ENCODE measurements at regions not wholly inside any gene's neighbourhood (a gene's known extent, or its start where the extent isn't known, plus 50 kb on each side); places are given as distances from the start of the nearest gene placed in this dataset.

GRCh38 chr1:234936612-234937389 lies 191.8 kb downstream of the TOMM20 start:
- H3K36me3 ChIP-seq (ENCODE audit: control insufficient read depth, insufficient read depth, low read length), result no peaks in the 10 kb centered on the region
- H3K4me1 ChIP-seq (ENCODE audit: control insufficient read depth, insufficient read depth, low read length), result peaks cover 20% of the 10 kb centered on the region
- H3K9me3 ChIP-seq (ENCODE audit: control insufficient read depth, low read length), result no peaks in the 10 kb centered on the region
- H3K27me3 ChIP-seq (ENCODE audit: control insufficient read depth, insufficient read depth, low read length), result no peaks in the 10 kb centered on the region
- H3K4me3 ChIP-seq (ENCODE audit: low read length), result no peak overlapping the region
- no peak overlapping the region for H3K9ac ChIP-seq (ENCODE audit: low read length)

GRCh38 chr1:234934611-234935033 lies 194.0 kb downstream of the TOMM20 start:
- Histone ChIP-seq H3K36me3 (ENCODE audit: control insufficient read depth, insufficient read depth, low read length) (no peaks in the 10 kb centered on the region), H3K4me1 (ENCODE audit: control insufficient read depth, insufficient read depth, low read length) (peaks cover 20% of the 10 kb centered on the region), H3K9me3 (ENCODE audit: control insufficient read depth, low read length) (no peaks in the 10 kb centered on the region), H3K27me3 (ENCODE audit: control insufficient read depth, insufficient read depth, low read length) (no peaks in the 10 kb centered on the region), H3K9ac (ENCODE audit: low read length) (no peak overlapping the region), H3K4me3 (ENCODE audit: low read length) (no peak overlapping the region)

- Histone ChIP-seq H3K4me3 (ENCODE audit: low read length) (no peak overlapping the region), H3K9me3 (ENCODE audit: control insufficient read depth, low read length) (no peaks in the 10 kb centered on the region), H3K4me1 (ENCODE audit: control insufficient read depth, insufficient read depth, low read length) (peaks cover 20% of the 10 kb centered on the region), H3K9ac (ENCODE audit: low read length) (no peak overlapping the region), H3K27me3 (ENCODE audit: control insufficient read depth, insufficient read depth, low read length) (no peaks in the 10 kb centered on the region), H3K36me3 (ENCODE audit: control insufficient read depth, insufficient read depth, low read length) (no peaks in the 10 kb centered on the region)
Measured at GRCh38 chr1:234933475-234933874, 195.2 kb downstream of the TOMM20 start.

- Histone ChIP-seq H3K9me3 (ENCODE audit: control insufficient read depth, low read length) (no peaks in the 10 kb centered on the region), H3K36me3 (ENCODE audit: control insufficient read depth, insufficient read depth, low read length) (no peaks in the 10 kb centered on the region), H3K9ac (ENCODE audit: low read length) (no peak overlapping the region), H3K27me3 (ENCODE audit: control insufficient read depth, insufficient read depth, low read length) (no peaks in the 10 kb centered on the region), H3K4me1 (ENCODE audit: control insufficient read depth, insufficient read depth, low read length) (peaks cover 20% of the 10 kb centered on the region), H3K4me3 (ENCODE audit: low read length) (no peak overlapping the region)
Measured at GRCh38 chr1:234932511-234933430, 195.9 kb downstream of the TOMM20 start.

- H3K9ac ChIP-seq (ENCODE audit: low read length), result no peak overlapping the region
Measured at GRCh38 chr1:234932106-234932505, 196.5 kb downstream of the TOMM20 start.

GRCh38 chr1:234931404-234931973 lies 197.1 kb downstream of the TOMM20 start:
- H3K4me3 ChIP-seq (ENCODE audit: low read length), result no peak overlapping the region
- no peak overlapping the region for H3K9ac ChIP-seq (ENCODE audit: low read length)
- H3K4me1 ChIP-seq (ENCODE audit: control insufficient read depth, insufficient read depth, low read length), result peaks cover 28% of the 10 kb centered on the region
- H3K27me3 ChIP-seq (ENCODE audit: control insufficient read depth, insufficient read depth, low read length), result no peaks in the 10 kb centered on the region
- no peaks in the 10 kb centered on the region for H3K36me3 ChIP-seq (ENCODE audit: control insufficient read depth, insufficient read depth, low read length)
- no peaks in the 10 kb centered on the region for H3K9me3 ChIP-seq (ENCODE audit: control insufficient read depth, low read length)

More at GRCh38 chr1:234932106-234932505, 196.5 kb downstream of the TOMM20 start:
- H3K9me3 ChIP-seq (ENCODE audit: control insufficient read depth, low read length), result no peaks in the 10 kb centered on the region
- no peaks in the 10 kb centered on the region for H3K36me3 ChIP-seq (ENCODE audit: control insufficient read depth, insufficient read depth, low read length)
- no peaks in the 10 kb centered on the region for H3K27me3 ChIP-seq (ENCODE audit: control insufficient read depth, insufficient read depth, low read length)
- peaks cover 24% of the 10 kb centered on the region for H3K4me1 ChIP-seq (ENCODE audit: control insufficient read depth, insufficient read depth, low read length)
- no peak overlapping the region for H3K4me3 ChIP-seq (ENCODE audit: low read length)

- Histone ChIP-seq H3K4me1 (ENCODE audit: control insufficient read depth, insufficient read depth, low read length) (peaks cover 40% of the 10 kb centered on the region), H3K4me3 (ENCODE audit: low read length) (no peak overlapping the region), H3K9ac (ENCODE audit: low read length) (no peak overlapping the region), H3K36me3 (ENCODE audit: control insufficient read depth, insufficient read depth, low read length) (no peaks in the 10 kb centered on the region), H3K9me3 (ENCODE audit: control insufficient read depth, low read length) (no peaks in the 10 kb centered on the region), H3K27me3 (ENCODE audit: control insufficient read depth, insufficient read depth, low read length) (no peaks in the 10 kb centered on the region)
Measured at GRCh38 chr1:234929369-234929768, 199.3 kb downstream of the TOMM20 start.

- H3K36me3 ChIP-seq (ENCODE audit: control insufficient read depth, insufficient read depth, low read length), result no peaks in the 10 kb centered on the region
- no peaks in the 10 kb centered on the region for H3K9me3 ChIP-seq (ENCODE audit: control insufficient read depth, low read length)
- H3K27me3 ChIP-seq (ENCODE audit: control insufficient read depth, insufficient read depth, low read length), result no peaks in the 10 kb centered on the region
- peaks cover 38% of the 10 kb centered on the region for H3K4me1 ChIP-seq (ENCODE audit: control insufficient read depth, insufficient read depth, low read length)
- no peak overlapping the region for H3K4me3 ChIP-seq (ENCODE audit: low read length)
- no peak overlapping the region for H3K9ac ChIP-seq (ENCODE audit: low read length)
Measured at GRCh38 chr1:234928642-234929041, 200.0 kb downstream of the TOMM20 start.

GRCh38 chr1:234927971-234928640 lies 200.5 kb downstream of the TOMM20 start:
- no peaks in the 10 kb centered on the region for H3K36me3 ChIP-seq (ENCODE audit: control insufficient read depth, insufficient read depth, low read length)
- H3K4me3 ChIP-seq (ENCODE audit: low read length), result no peak overlapping the region
- H3K9me3 ChIP-seq (ENCODE audit: control insufficient read depth, low read length), result no peaks in the 10 kb centered on the region
- H3K27me3 ChIP-seq (ENCODE audit: control insufficient read depth, insufficient read depth, low read length), result no peaks in the 10 kb centered on the region
- H3K4me1 ChIP-seq (ENCODE audit: control insufficient read depth, insufficient read depth, low read length), result peaks cover 33% of the 10 kb centered on the region
- H3K9ac ChIP-seq (ENCODE audit: low read length), result no peak overlapping the region

- Histone ChIP-seq H3K27me3 (ENCODE audit: control insufficient read depth, insufficient read depth, low read length) (no peaks in the 10 kb centered on the region), H3K4me3 (ENCODE audit: low read length) (no peak overlapping the region), H3K9ac (ENCODE audit: low read length) (no peak overlapping the region), H3K4me1 (ENCODE audit: control insufficient read depth, insufficient read depth, low read length) (peaks cover 27% of the 10 kb centered on the region), H3K36me3 (ENCODE audit: control insufficient read depth, insufficient read depth, low read length) (no peaks in the 10 kb centered on the region), H3K9me3 (ENCODE audit: control insufficient read depth, low read length) (no peaks in the 10 kb centered on the region)
Measured at GRCh38 chr1:234927312-234927970, 201.2 kb downstream of the TOMM20 start.

GRCh38 chr1:234926559-234927311 lies 201.9 kb downstream of the TOMM20 start:
- H3K36me3 ChIP-seq (ENCODE audit: control insufficient read depth, insufficient read depth, low read length), result no peaks in the 10 kb centered on the region
- H3K9me3 ChIP-seq (ENCODE audit: control insufficient read depth, low read length), result no peaks in the 10 kb centered on the region
- no peaks in the 10 kb centered on the region for H3K27me3 ChIP-seq (ENCODE audit: control insufficient read depth, insufficient read depth, low read length)
- no peak overlapping the region for H3K4me3 ChIP-seq (ENCODE audit: low read length)
- peaks cover 29% of the 10 kb centered on the region for H3K4me1 ChIP-seq (ENCODE audit: control insufficient read depth, insufficient read depth, low read length)
- H3K9ac ChIP-seq (ENCODE audit: low read length), result no peak overlapping the region
